ENCODE measurements at regions not wholly inside any gene's neighbourhood (a gene's known extent, or its start where the extent isn't known, plus 50 kb on each side); places are given as distances from the start of the nearest gene placed in this dataset.

- TF ChIP-seq, protein P1, sequence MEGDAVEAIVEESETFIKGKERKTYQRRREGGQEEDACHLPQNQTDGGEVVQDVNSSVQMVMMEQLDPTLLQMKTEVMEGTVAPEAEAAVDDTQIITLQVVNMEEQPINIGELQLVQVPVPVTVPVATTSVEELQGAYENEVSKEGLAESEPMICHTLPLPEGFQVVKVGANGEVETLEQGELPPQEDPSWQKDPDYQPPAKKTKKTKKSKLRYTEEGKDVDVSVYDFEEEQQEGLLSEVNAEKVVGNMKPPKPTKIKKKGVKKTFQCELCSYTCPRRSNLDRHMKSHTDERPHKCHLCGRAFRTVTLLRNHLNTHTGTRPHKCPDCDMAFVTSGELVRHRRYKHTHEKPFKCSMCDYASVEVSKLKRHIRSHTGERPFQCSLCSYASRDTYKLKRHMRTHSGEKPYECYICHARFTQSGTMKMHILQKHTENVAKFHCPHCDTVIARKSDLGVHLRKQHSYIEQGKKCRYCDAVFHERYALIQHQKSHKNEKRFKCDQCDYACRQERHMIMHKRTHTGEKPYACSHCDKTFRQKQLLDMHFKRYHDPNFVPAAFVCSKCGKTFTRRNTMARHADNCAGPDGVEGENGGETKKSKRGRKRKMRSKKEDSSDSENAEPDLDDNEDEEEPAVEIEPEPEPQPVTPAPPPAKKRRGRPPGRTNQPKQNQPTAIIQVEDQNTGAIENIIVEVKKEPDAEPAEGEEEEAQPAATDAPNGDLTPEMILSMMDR (IDR thresholded peaks at IDR 0.05; ENCODE audit: low read depth, low read length, poor library complexity, severe bottlenecking) = no peak
- no peak for TF ChIP-seq EZH2phosphoT487 (IDR thresholded peaks at IDR 0.05; ENCODE audit: borderline replicate concordance, low read length)
Measured at GRCh38 chr7:54076616-54077015, 465.6 kb upstream of the VSTM2A start.

Data from DOHH2 (cell line).